ENCODE measurements at regions not wholly inside any gene's neighbourhood (a gene's known extent, or its start where the extent isn't known, plus 50 kb on each side); places are given as distances from the start of the nearest gene placed in this dataset.

GRCh38 chr4:106530024-106530361 lies 161.4 kb upstream of the GIMD1 start:
- TF ChIP-seq, protein P1, sequence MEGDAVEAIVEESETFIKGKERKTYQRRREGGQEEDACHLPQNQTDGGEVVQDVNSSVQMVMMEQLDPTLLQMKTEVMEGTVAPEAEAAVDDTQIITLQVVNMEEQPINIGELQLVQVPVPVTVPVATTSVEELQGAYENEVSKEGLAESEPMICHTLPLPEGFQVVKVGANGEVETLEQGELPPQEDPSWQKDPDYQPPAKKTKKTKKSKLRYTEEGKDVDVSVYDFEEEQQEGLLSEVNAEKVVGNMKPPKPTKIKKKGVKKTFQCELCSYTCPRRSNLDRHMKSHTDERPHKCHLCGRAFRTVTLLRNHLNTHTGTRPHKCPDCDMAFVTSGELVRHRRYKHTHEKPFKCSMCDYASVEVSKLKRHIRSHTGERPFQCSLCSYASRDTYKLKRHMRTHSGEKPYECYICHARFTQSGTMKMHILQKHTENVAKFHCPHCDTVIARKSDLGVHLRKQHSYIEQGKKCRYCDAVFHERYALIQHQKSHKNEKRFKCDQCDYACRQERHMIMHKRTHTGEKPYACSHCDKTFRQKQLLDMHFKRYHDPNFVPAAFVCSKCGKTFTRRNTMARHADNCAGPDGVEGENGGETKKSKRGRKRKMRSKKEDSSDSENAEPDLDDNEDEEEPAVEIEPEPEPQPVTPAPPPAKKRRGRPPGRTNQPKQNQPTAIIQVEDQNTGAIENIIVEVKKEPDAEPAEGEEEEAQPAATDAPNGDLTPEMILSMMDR (conservative IDR thresholded peaks at IDR 0.05 in 1 of 2, IDR thresholded peaks at IDR 0.05 in 1 of 2; ENCODE audit: extremely low read depth in 1 of 2, insufficient read depth in 1 of 2, low read depth in 1 of 2, low read length in 2 of 2): no peak
- no peak for TF ChIP-seq EZH2 (IDR thresholded peaks at IDR 0.05; ENCODE audit: borderline replicate concordance, low read length)

Data from mammary epithelial cell (primary cell).